CD4-positive, alpha-beta memory T cell (primary cell): ENCODE measurements at regions not wholly inside any gene's neighbourhood (a gene's known extent, or its start where the extent isn't known, plus 50 kb on each side); places are given as distances from the start of the nearest gene placed in this dataset.

ENCODE experiments used
- CTCF ChIA-PET: fragments of 350-600 bp; sonication (Branson Sonifier 250); formaldehyde crosslinking; loops from one replicate; lab custom pipeline; 2021; ENCODE audit warnings: inconsistent platforms; ENCODE audit not compliant: partially characterized antibody; lab: Charles Lee
- POLR2A ChIA-PET: fragments of 350-600 bp; sonication (Branson Sonifier 250); formaldehyde crosslinking; loops from one replicate; lab custom pipeline; 2021; ENCODE audit not compliant: partially characterized antibody; lab: Charles Lee
- DNase-seq, 5 donors: peaks; one replicate each; pipeline versions ENCODE4 v3.0.0 to v3.0.0-alpha.2; 2020 to 2022; ENCODE audit warnings: mixed read lengths in 1 of 5
- H3K27ac ChIP-seq: one replicate; pipeline ENCODE4 v1.7.0; 2013; ENCODE audit warnings: low read depth, low read length
- H3K27me3 ChIP-seq: 2 replicates; pipeline ENCODE4 v1.7.0; 2013; ENCODE audit warnings: mild to moderate bottlenecking, low read length, moderate library complexity; ENCODE audit not compliant: insufficient read depth
- H3K36me3 ChIP-seq: 2 replicates; pipeline ENCODE4 v1.7.0; 2013; ENCODE audit warnings: mild to moderate bottlenecking, low read length, moderate library complexity; ENCODE audit not compliant: insufficient read depth
- H3K4me1 ChIP-seq: 2 replicates; pipeline ENCODE4 v1.7.0; 2013; ENCODE audit warnings: mild to moderate bottlenecking, low read length, moderate library complexity; ENCODE audit not compliant: insufficient read depth
- H3K4me3 ChIP-seq, 2 donors: one replicate each; pipeline ENCODE4 v1.7.0; 2013; ENCODE audit warnings: low read length in 2 of 2, mild to moderate bottlenecking in 1 of 2
- H3K9me3 ChIP-seq, 2 donors: one replicate each; pipeline ENCODE4 v1.7.0; 2013; ENCODE audit warnings: low read length in 2 of 2, control low read depth in 1 of 2; ENCODE audit not compliant: control insufficient read depth in 1 of 2
- H3K27ac Mint-ChIP-seq, 7 donors: one replicate each; pipeline ENCODE4 v1.8.0; 2020 to 2021; ENCODE audit warnings: mixed read lengths in 7 of 7, mild to moderate bottlenecking in 6 of 7, inconsistent platforms in 3 of 7, moderate library complexity in 3 of 7
- H3K27me3 Mint-ChIP-seq, 2 donors: one replicate each; pipeline ENCODE4 v1.8.0; 2020 to 2021; ENCODE audit warnings: mixed read lengths in 2 of 2
- H3K36me3 Mint-ChIP-seq, 2 donors: one replicate each; pipeline ENCODE4 v1.8.0; 2020 to 2021; ENCODE audit warnings: mixed read lengths in 2 of 2, inconsistent platforms in 1 of 2, mild to moderate bottlenecking in 1 of 2
- H3K4me1 Mint-ChIP-seq, 4 donors: one replicate each; pipeline ENCODE4 v1.8.0; 2020 to 2021; ENCODE audit warnings: mixed read lengths in 4 of 4, mild to moderate bottlenecking in 1 of 4
- H3K4me3 Mint-ChIP-seq, 8 donors: one replicate each; pipeline ENCODE4 v1.8.0; 2020 to 2021; ENCODE audit warnings: mixed read lengths in 8 of 8, mild to moderate bottlenecking in 7 of 8, moderate library complexity in 6 of 8, inconsistent platforms in 3 of 8
- H3K9me3 Mint-ChIP-seq, 8 donors: one replicate each; pipeline ENCODE4 v1.8.0; 2020 to 2021; ENCODE audit warnings: mixed read lengths in 8 of 8, mild to moderate bottlenecking in 5 of 8, inconsistent platforms in 3 of 8, moderate library complexity in 1 of 8
- intact Hi-C: fragments of 100-400 bp; cut with micrococcal nuclease; formaldehyde crosslinking; loops from one replicate; pipeline ENCODE4 v1.15.1; 2023

DNA sequence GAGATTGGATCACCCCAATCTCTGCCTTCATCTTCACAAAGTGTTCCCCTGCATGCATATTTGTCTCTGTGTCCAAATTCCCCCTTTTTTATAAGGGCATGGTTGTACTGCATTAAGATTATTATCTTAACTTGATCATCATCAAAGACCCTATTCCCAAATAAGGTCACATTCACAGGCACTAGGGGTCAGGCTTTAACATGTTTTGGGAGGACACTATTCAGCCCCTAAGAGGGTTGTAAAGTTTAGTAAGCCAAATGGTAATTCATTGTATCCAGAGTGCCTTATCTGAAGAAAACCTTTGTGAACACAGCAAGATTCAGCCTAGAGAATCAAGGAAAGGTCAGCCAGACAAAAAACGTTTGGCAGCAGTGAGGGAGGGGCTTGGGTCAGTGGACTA, 317.6 kb upstream of the PLD5 start:
- Mint-ChIP-seq H3K4me1 (no peaks in the 10 kb centered on the region), H3K27ac (no peak overlapping the region), H3K27me3 (no peaks in the 10 kb centered on the region), H3K9me3 (peaks cover 3 to 15% (median 4%) of the 10 kb centered on the region in 8 donors), H3K36me3 (no peaks in the 10 kb centered on the region), H3K4me3 (no peak overlapping the region)
- no peaks in the 10 kb centered on the region for H3K36me3 ChIP-seq
- intact Hi-C loops = no loop called here
- ChIA-PET POLR2A (no interaction called here), CTCF (no interaction called here)
- no peaks in the 10 kb centered on the region for H3K27me3 ChIP-seq
- H3K9me3 ChIP-seq = no peaks in the 10 kb centered on the region
- H3K27ac ChIP-seq = no peak overlapping the region
- no peaks in the 10 kb centered on the region for H3K4me1 ChIP-seq
- no peak for DNase-seq
- H3K4me3 ChIP-seq = no peak overlapping the region

DNA sequence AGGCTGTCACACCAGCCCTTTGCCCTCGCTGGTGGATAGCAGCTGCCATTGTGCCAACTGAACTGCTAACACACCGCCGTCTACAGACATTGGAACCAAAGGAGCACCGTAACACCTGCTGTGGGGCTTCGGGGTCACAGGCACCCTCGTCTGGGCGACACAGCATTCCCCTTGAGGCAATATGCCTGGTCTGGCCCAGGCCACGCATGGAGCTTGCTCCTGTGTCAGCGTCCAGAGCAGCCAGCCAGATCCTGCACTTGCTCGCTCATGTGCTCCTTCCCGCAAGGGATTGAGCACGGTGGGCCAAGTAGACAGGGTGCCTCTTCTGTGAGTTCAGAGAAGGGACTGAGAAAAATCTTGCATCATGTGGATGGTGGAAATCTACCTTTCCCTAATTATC, 314.6 kb upstream of the PLD5 start:
- Histone ChIP-seq H3K27ac (no peak overlapping the region), H3K36me3 (no peaks in the 10 kb centered on the region), H3K27me3 (no peaks in the 10 kb centered on the region), H3K4me3 (no peak overlapping the region), H3K4me1 (no peaks in the 10 kb centered on the region), H3K9me3 (no peaks in the 10 kb centered on the region)
- H3K9me3 Mint-ChIP-seq = peaks cover 0 to 6% (median 2%) of the 10 kb centered on the region in 8 donors
- no peaks in the 10 kb centered on the region for H3K4me1 Mint-ChIP-seq
- H3K36me3 Mint-ChIP-seq = no peaks in the 10 kb centered on the region
- no peak overlapping the region for H3K4me3 Mint-ChIP-seq
- CTCF ChIA-PET = no interaction called here
- DNase-seq = no peak
- POLR2A ChIA-PET = no interaction called here
- no peaks in the 10 kb centered on the region for H3K27me3 Mint-ChIP-seq
- intact Hi-C loops = no loop called here
- no peak overlapping the region for H3K27ac Mint-ChIP-seq

DNA sequence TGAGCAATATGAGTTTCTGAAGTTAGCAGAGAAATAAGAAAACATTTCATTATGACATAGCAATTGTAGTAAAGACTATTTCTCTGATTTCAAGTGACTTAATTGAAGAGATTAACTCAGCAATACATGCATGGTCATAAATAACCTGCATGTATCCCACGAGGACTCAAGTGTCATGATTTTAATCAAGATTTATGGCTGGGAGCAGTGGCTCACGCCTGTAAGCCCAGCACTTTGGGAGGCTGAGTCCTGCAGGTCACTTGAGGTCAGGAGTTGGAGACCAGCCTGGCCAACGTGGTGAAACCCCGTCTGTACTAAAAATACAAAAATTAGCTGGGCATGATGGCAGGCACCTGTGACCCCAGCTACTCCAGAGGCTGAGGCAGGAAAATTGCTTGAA, 311.9 kb upstream of the PLD5 start:
- Mint-ChIP-seq H3K4me1 (no peaks in the 10 kb centered on the region), H3K27ac (no peak overlapping the region), H3K4me3 (no peak overlapping the region), H3K36me3 (no peaks in the 10 kb centered on the region), H3K9me3 (peaks cover 0 to 10% (median 1%) of the 10 kb centered on the region in 8 donors), H3K27me3 (no peaks in the 10 kb centered on the region)
- intact Hi-C loops = no loop called here
- Histone ChIP-seq H3K27ac (no peak overlapping the region), H3K27me3 (no peaks in the 10 kb centered on the region), H3K36me3 (no peaks in the 10 kb centered on the region), H3K4me3 (no peak overlapping the region), H3K9me3 (no peaks in the 10 kb centered on the region), H3K4me1 (no peaks in the 10 kb centered on the region)
- DNase-seq = no peak
- ChIA-PET CTCF (no interaction called here), POLR2A (no interaction called here)

DNA sequence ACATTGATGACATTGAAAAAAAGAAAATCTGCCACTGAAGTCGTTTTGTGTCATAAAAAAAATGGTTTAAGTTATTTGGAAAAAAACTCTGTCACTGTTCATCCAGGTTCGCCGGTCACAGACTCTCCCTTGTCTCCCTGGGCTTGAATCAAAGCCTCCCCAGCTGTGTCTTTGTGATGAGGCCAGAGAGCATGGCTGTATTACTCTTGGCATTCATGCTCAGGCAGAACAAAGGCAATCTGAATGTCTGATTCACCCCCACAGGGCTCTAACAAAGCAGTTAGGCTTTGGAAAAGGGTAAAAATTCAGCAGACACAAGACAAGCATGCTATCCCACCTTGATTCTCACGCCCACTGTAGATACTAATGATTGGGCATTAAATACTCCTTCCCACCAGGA, 304.3 kb upstream of the PLD5 start:
- Mint-ChIP-seq H3K27ac (no peak overlapping the region), H3K4me3 (no peak overlapping the region), H3K36me3 (no peaks in the 10 kb centered on the region), H3K4me1 (no peaks in the 10 kb centered on the region), H3K9me3 (peaks cover 2 to 10% (median 5%) of the 10 kb centered on the region in 8 donors), H3K27me3 (peaks cover 0 to 4% of the 10 kb centered on the region in 2 donors)
- POLR2A ChIA-PET = no interaction called here
- DNase-seq = no peak
- Histone ChIP-seq H3K4me3 (no peak overlapping the region), H3K4me1 (no peaks in the 10 kb centered on the region), H3K36me3 (no peaks in the 10 kb centered on the region), H3K27ac (no peak overlapping the region), H3K27me3 (no peaks in the 10 kb centered on the region), H3K9me3 (no peaks in the 10 kb centered on the region)
- intact Hi-C loops = no loop called here
- CTCF ChIA-PET = no interaction called here

DNA sequence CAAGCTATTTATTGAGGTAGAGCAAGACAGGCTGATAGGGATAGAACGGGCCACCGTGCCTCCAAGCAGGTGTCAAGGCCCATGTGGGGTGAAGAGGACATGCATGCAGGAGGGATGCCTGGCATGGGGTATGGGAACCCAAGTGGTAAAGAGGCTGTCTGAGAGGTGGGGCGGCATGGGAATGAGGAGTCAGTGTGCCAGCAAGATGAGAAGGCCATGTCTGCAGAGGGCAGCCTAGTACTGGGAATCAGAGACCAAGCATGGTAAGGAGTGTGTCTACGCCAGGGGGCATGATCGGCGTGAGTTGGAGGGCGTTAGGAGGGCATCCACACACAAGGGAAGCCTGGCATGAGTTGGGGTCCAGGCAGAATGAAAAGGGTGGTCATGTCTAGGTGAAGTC, 303.7 kb upstream of the PLD5 start:
- H3K9me3 Mint-ChIP-seq = peaks cover 2 to 11% (median 6%) of the 10 kb centered on the region in 8 donors
- Histone ChIP-seq H3K9me3 (no peaks in the 10 kb centered on the region), H3K4me1 (no peaks in the 10 kb centered on the region), H3K27me3 (no peaks in the 10 kb centered on the region), H3K4me3 (no peak overlapping the region), H3K36me3 (no peaks in the 10 kb centered on the region), H3K27ac (no peak overlapping the region)
- POLR2A ChIA-PET = interaction anchor here (0.6 kb wide), 1 partner anchor 204 kb away, joined by 4 read pairs; no protein-coding TSS in a partner anchor
- H3K27me3 Mint-ChIP-seq = peaks cover 0 to 4% of the 10 kb centered on the region in 2 donors
- intact Hi-C loops = no loop called here
- no peaks in the 10 kb centered on the region for H3K4me1 Mint-ChIP-seq
- DNase-seq = no peak
- no peaks in the 10 kb centered on the region for H3K36me3 Mint-ChIP-seq
- CTCF ChIA-PET = no interaction called here
- H3K4me3 Mint-ChIP-seq = no peak overlapping the region
- no peak overlapping the region for H3K27ac Mint-ChIP-seq

DNA sequence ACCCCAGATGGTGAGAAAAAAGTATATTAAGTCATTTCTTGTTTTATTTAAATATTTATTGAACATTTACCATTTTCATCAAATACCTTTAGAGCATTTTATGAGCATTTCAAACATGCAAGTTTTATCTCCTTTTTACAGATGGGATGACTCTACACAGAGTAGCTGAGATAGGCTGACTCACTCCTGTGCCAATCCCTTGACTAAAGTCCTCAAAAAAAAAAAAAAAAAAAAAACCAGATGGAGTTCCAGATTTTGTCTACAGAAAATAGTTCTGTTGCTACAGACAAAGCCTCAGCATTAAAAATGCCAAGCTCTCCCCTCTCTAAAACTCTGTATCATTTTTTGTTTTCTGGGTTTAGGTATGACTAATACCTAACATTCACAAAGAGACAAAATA, 303.0 kb upstream of the PLD5 start:
- H3K27me3 Mint-ChIP-seq = peaks cover 0 to 4% of the 10 kb centered on the region in 2 donors
- H3K27ac Mint-ChIP-seq = no peak overlapping the region
- Histone ChIP-seq H3K27ac (no peak overlapping the region), H3K4me1 (no peaks in the 10 kb centered on the region), H3K27me3 (no peaks in the 10 kb centered on the region), H3K36me3 (no peaks in the 10 kb centered on the region), H3K9me3 (no peaks in the 10 kb centered on the region), H3K4me3 (no peak overlapping the region)
- POLR2A ChIA-PET = interaction anchor here (0.6 kb wide), 1 partner anchor 203 kb away, joined by 4 read pairs; no protein-coding TSS in a partner anchor
- CTCF ChIA-PET = no interaction called here
- intact Hi-C loops = no loop called here
- no peak for DNase-seq
- H3K4me1 Mint-ChIP-seq = no peaks in the 10 kb centered on the region
- H3K4me3 Mint-ChIP-seq = no peak overlapping the region
- peaks cover 2 to 11% (median 6%) of the 10 kb centered on the region in 8 donors for H3K9me3 Mint-ChIP-seq
- no peaks in the 10 kb centered on the region for H3K36me3 Mint-ChIP-seq

DNA sequence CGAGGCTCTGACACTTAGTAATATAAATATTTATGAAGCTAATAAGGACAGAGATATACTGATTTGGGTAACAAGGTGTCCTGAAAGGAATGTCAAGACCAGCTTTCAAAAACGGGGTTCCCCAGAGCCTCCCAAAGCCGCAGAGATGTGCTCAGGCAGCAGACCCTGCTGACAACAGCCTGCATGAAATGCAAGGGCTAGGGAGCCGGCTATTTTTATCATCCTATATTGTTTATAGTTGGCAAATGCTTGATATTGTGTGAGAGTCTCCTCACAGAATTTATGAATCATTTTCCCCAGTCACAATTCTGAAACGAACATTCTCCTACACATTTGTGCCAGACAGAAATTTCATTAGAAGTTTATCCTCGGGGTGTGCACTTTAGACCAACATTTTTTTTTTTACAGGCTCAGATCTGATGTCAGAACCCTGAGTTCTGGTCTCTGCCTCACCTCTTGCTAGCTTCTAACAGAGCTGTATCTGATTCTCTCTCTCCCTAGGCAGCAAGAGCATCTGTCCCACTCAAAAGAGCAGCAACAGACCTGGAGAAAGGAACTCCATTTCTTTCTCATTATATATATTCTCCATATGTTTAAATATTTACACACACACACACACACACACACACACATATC, 302.3 kb upstream of the PLD5 start:
- Mint-ChIP-seq H3K27me3 (peaks cover 0 to 4% of the 10 kb centered on the region in 2 donors), H3K4me1 (no peaks in the 10 kb centered on the region), H3K36me3 (no peaks in the 10 kb centered on the region), H3K4me3 (no peak overlapping the region), H3K9me3 (peaks cover 2 to 11% (median 5%) of the 10 kb centered on the region in 8 donors), H3K27ac (no peak overlapping the region)
- H3K4me3 ChIP-seq = no peak overlapping the region
- no peaks in the 10 kb centered on the region for H3K36me3 ChIP-seq
- POLR2A ChIA-PET = no interaction called here
- no peaks in the 10 kb centered on the region for H3K4me1 ChIP-seq
- H3K27ac ChIP-seq = no peak overlapping the region
- H3K9me3 ChIP-seq = no peaks in the 10 kb centered on the region
- CTCF ChIA-PET = no interaction called here
- no peaks in the 10 kb centered on the region for H3K27me3 ChIP-seq
- DNase-seq = no peak
- intact Hi-C loops = no loop called here
